Liver (tissue), 8 donors: ENCODE measurements at regions not wholly inside any gene's neighbourhood (a gene's known extent, or its start where the extent isn't known, plus 50 kb on each side); places are given as distances from the start of the nearest gene placed in this dataset.

ENCODE experiments used
- DNase-seq: peaks from one replicate; pipeline ENCODE4 v3.0.0-alpha.2; 2017; ENCODE audit warnings: low spot score
- H3K27ac ChIP-seq, 2 donors: one replicate each; pipeline ENCODE4 v1.7.0; 2013; ENCODE audit warnings: inconsistent platforms in 2 of 2, low read length in 2 of 2, control low read depth in 1 of 2, low read depth in 1 of 2, mild to moderate bottlenecking in 1 of 2
- H3K27me3 ChIP-seq, 4 donors: one replicate each; pipeline versions ENCODE4 v1.6.1 to v1.7.0; 2013; ENCODE audit warnings: low read length in 3 of 4, inconsistent platforms in 1 of 4, mild to moderate bottlenecking in 1 of 4, moderate library complexity in 1 of 4; ENCODE audit not compliant: control insufficient read depth in 4 of 4, insufficient read depth in 4 of 4
- H3K36me3 ChIP-seq, 4 donors: one replicate each; pipeline versions ENCODE4 v1.6.1 to v1.7.0; 2013; ENCODE audit warnings: low read length in 3 of 4, mild to moderate bottlenecking in 3 of 4, low read depth in 1 of 4, moderate library complexity in 1 of 4; ENCODE audit not compliant: control insufficient read depth in 4 of 4, insufficient read depth in 3 of 4
- H3K4me1 ChIP-seq, 4 donors: one replicate each; pipeline versions ENCODE4 v1.6.1 to v1.7.0; 2013; ENCODE audit warnings: low read length in 3 of 4, mild to moderate bottlenecking in 3 of 4, moderate library complexity in 1 of 4; ENCODE audit not compliant: control insufficient read depth in 4 of 4, insufficient read depth in 4 of 4
- H3K4me3 ChIP-seq, 3 donors: one replicate each; pipeline versions ENCODE4 v1.6.1 to v1.7.0; 2013; ENCODE audit warnings: low read length in 3 of 3, control low read depth in 1 of 3, low read depth in 1 of 3, mild to moderate bottlenecking in 1 of 3
- H3K9ac ChIP-seq, 2 donors: one replicate each; pipeline ENCODE4 v1.7.0; 2013; ENCODE audit warnings: low read length in 2 of 2, mild to moderate bottlenecking in 2 of 2, moderate library complexity in 2 of 2, control low read depth in 1 of 2, low read depth in 1 of 2
- H3K9me3 ChIP-seq, 4 donors: one replicate each; pipeline versions ENCODE4 v1.6.1 to v1.7.0; 2013; ENCODE audit warnings: low read length in 3 of 4; ENCODE audit not compliant: control insufficient read depth in 4 of 4
- CTCF ChIP-seq: fragments of 150-350 bp; IDR thresholded peaks from 2 replicates; pipeline ENCODE4 v1.5.1; 2017; ENCODE audit warnings: improper control_type of control experiment, low read depth, low read length; ENCODE audit not compliant: missing input control
- EGR1 ChIP-seq, 2 donors: IDR thresholded peaks; 2 replicates each; pipeline ENCODE4 v1.6.1; 2016 to 2018; ENCODE audit warnings: antibody characterized with exemption in 2 of 2, low read depth in 2 of 2
- GABPA ChIP-seq, 2 donors: IDR thresholded peaks in 1 of 2; conservative IDR thresholded peaks in 1 of 2; 2 replicates each; pipeline ENCODE4 v1.6.1; 2016; ENCODE audit warnings: antibody characterized with exemption in 2 of 2, mild to moderate bottlenecking in 1 of 2, moderate library complexity in 1 of 2
- HNF4A ChIP-seq, 2 donors: conservative IDR thresholded peaks; 2 replicates each; pipeline ENCODE4 v1.6.1; 2016; ENCODE audit warnings: antibody characterized with exemption in 2 of 2, mild to moderate bottlenecking in 2 of 2
- HNF4G ChIP-seq: IDR thresholded peaks from 2 replicates; pipeline ENCODE4 v1.6.1; 2016; ENCODE audit warnings: antibody characterized with exemption
- JUND ChIP-seq, 2 donors: IDR thresholded peaks; 2 replicates each; pipeline ENCODE4 v1.6.1; 2016; ENCODE audit warnings: antibody characterized with exemption in 2 of 2
- NR2F2 ChIP-seq: IDR thresholded peaks from 2 replicates; pipeline ENCODE4 v1.6.1; 2016; ENCODE audit warnings: antibody characterized with exemption
- RAD21 ChIP-seq, 2 donors: IDR thresholded peaks; 2 replicates each; pipeline ENCODE4 v1.6.1; 2016; ENCODE audit warnings: antibody characterized with exemption in 2 of 2, mild to moderate bottlenecking in 2 of 2
- REST ChIP-seq: IDR thresholded peaks from 2 replicates; pipeline ENCODE4 v1.6.1; 2016; ENCODE audit warnings: antibody characterized with exemption, mild to moderate bottlenecking
- RXRA ChIP-seq, 2 donors: IDR thresholded peaks; 2 replicates each; pipeline ENCODE4 v1.6.1; 2017 to 2018; ENCODE audit warnings: antibody characterized with exemption in 2 of 2, mild to moderate bottlenecking in 1 of 2
- SP1 ChIP-seq: IDR thresholded peaks from 2 replicates; pipeline ENCODE4 v1.6.1; 2018; ENCODE audit warnings: antibody characterized with exemption, mild to moderate bottlenecking
- TAF1 ChIP-seq: conservative IDR thresholded peaks from 2 replicates; pipeline ENCODE4 v1.6.1; 2016; ENCODE audit warnings: antibody characterized with exemption, mild to moderate bottlenecking
- YY1 ChIP-seq: IDR thresholded peaks from 2 replicates; pipeline ENCODE4 v1.6.1; 2016; ENCODE audit warnings: antibody characterized with exemption, mild to moderate bottlenecking
- ZBTB33 ChIP-seq: IDR thresholded peaks from 2 replicates; pipeline ENCODE4 v1.6.1; 2016; ENCODE audit warnings: antibody characterized with exemption
- WGBS: extraction: QIAGEN DNeasy Blood & Tissue Kit; methylation state at CpG from one replicate; pipeline ENCODE4 v1.1.7; 2013; 5-methylcytosine and 5-hydroxymethylcytosine counted together
- TF ChIP-seq, protein P1 (sequence below): IDR thresholded peaks from 2 replicates; pipeline ENCODE4 v1.6.1; 2016; ENCODE audit warnings: antibody characterized with exemption
- donor health status: healthy.
- donor health status: healthy.
- donor health status: healthy.
- donor health status: healthy.
- donor health status: healthy.

DNA sequence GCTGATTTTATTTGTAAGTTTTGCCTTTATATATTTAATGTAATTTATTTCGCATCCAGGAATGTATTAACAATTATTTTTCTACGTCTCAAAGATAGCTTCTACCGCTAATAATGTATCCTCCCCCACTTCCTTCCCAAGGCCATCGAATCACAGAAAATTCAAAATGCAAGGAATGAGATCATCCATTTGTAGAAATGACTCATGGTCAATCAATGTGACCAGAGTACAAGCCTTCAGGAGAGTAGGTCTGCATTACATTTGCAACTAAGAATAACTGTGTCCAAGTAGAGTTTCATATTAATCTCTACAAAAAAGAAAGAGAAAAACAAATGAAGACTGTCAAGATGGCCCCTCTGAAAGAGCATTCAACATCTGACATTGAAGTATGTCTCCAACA, 205.9 kb upstream of the PHF14 start (continued):
- no peak for TF ChIP-seq REST
- TF ChIP-seq NR2F2 = no peak
- no peak for TF ChIP-seq RXRA (IDR thresholded peaks at IDR 0.05)
- no peak for TF ChIP-seq TAF1
- TF ChIP-seq SP1 = no peak
- no peak for TF ChIP-seq HNF4G

GRCh38 chr7:10770176-10770575, 203.5 kb upstream of the PHF14 start:
- no peaks in the 10 kb centered on the region for H3K36me3 ChIP-seq
- H3K9me3 ChIP-seq = no peaks in the 10 kb centered on the region
- DNase-seq = no peak
- no peak overlapping the region for H3K4me3 ChIP-seq
- no peaks in the 10 kb centered on the region for H3K27me3 ChIP-seq
- no peak overlapping the region for H3K27ac ChIP-seq
- no peak for TF ChIP-seq NR2F2
- TF ChIP-seq JUND (IDR thresholded peaks at IDR 0.05) = no peak
- TF ChIP-seq REST = no peak
- TF ChIP-seq, protein P1, sequence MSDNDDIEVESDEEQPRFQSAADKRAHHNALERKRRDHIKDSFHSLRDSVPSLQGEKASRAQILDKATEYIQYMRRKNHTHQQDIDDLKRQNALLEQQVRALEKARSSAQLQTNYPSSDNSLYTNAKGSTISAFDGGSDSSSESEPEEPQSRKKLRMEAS = no peak
- no peak for TF ChIP-seq SP1
- no peak for TF ChIP-seq HNF4A (conservative IDR thresholded peaks at IDR 0.05)
- TF ChIP-seq GABPA (IDR thresholded peaks at IDR 0.05 in 1 of 2, conservative IDR thresholded peaks at IDR 0.05 in 1 of 2) = no peak
- no peak for TF ChIP-seq RAD21 (IDR thresholded peaks at IDR 0.05)
- TF ChIP-seq EGR1 (IDR thresholded peaks at IDR 0.05; ENCODE audit: low read depth in 2 of 2) = no peak
- TF ChIP-seq ZBTB33 = no peak
- no peak for TF ChIP-seq YY1
- TF ChIP-seq CTCF = no peak
- TF ChIP-seq TAF1 = no peak
- no peak for TF ChIP-seq RXRA (IDR thresholded peaks at IDR 0.05)
- WGBS = 71% methylated on average over 5 of the region's 5 CpGs
- no peak overlapping the region for H3K9ac ChIP-seq
- no peaks in the 10 kb centered on the region for H3K4me1 ChIP-seq
